Urothelium cell line (cell line): ENCODE measurements at regions not wholly inside any gene's neighbourhood (a gene's known extent, or its start where the extent isn't known, plus 50 kb on each side); places are given as distances from the start of the nearest gene placed in this dataset.

ENCODE experiments used
- DNase-seq: peaks from one replicate; pipeline ENCODE4 v3.0.0; 2011; ENCODE audit warnings: low spot score, mixed read lengths
- FAIRE-seq: peaks from 2 replicates; lab custom pipeline; 2011; peaks lifted over from hg19 to GRCh38; lab: Jason Lieb, UNC

DNA sequence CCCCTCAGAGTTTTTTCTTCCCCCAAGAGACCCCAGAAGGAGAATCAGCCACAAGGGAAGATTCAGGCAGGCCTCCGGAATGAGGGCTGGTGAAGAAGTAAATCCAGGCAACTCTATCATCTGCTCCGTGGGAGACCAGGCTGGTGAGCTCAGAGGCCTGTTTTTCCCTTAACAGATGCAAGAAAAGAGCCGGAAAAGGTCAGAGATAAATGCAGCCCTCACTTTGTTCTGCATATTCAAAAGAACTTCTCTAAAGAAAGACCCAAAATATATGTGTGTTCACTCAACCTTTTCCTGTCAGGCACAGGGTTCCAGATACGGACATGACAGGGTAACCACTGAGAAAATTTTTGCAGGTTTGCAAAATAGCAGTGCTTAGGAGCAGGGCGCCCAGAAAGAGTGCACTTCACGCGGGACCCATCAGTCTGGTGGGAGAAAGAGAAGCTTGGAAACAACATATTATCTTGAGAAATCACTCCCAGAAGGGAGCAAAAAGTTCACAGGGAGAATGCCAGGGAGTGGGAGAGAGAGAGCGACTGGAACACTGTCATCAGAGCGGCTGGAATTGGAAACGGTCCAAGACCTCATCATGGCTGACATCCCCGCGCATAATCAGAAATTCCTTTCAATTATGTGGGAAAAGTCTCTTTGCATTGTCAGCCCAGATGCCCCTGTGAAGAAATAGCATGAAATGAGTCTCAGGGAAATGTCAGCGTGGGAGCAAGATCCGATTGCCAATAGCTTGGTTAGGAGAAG, 244.8 kb upstream of the SLC14A2 start:
- FAIRE-seq (no peak), DNase-seq (no peak)

DNA sequence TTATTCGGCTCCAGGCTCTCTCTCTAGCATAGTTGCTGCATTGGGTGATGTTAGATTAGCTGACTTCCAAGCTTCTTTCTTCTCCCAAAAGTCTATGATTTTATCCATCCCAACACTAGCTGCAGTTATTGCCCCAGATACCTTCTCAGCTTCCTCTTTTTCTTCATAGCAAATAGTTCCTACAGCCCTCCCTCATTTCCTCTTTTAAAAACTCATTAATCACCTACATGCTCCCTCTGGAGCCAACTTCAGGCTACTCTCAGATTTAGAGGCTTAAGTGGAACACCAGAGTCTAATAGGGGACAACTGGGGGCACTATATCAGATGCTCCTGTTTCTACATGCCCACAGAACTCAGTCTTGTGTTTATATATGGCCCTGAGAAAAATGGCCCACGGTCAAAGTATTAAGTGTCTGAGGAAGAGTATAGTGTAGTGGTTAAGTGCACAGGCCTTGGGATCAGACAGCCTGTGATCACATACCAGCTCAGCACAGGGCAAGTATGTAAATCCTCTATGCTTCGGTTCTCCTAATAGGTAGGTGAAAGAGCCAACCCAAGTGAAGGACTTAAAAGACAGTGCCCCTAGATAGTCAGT, 241.9 kb upstream of the SLC14A2 start:
- no peak for FAIRE-seq
- no peak for DNase-seq

DNA sequence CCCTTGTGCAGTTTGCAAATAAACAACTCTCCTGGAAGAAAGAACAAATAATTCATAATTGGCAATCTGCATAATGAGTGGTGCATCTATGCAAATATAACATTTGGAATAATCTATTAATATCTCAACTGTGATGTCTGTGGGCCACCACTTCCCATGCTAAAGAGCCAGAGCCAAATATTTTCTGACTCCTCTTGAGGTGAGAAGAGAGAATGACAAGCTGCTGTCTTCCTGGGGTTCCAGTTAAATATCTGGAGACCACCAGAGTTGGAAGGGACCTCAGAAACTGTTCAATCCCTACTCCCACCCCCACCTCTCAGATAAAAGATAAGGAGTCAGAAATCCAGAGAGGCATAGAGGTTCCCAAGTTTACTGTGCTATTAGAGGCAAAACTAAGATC, 241.0 kb upstream of the SLC14A2 start:
- FAIRE-seq (no peak), DNase-seq (no peak)

DNA sequence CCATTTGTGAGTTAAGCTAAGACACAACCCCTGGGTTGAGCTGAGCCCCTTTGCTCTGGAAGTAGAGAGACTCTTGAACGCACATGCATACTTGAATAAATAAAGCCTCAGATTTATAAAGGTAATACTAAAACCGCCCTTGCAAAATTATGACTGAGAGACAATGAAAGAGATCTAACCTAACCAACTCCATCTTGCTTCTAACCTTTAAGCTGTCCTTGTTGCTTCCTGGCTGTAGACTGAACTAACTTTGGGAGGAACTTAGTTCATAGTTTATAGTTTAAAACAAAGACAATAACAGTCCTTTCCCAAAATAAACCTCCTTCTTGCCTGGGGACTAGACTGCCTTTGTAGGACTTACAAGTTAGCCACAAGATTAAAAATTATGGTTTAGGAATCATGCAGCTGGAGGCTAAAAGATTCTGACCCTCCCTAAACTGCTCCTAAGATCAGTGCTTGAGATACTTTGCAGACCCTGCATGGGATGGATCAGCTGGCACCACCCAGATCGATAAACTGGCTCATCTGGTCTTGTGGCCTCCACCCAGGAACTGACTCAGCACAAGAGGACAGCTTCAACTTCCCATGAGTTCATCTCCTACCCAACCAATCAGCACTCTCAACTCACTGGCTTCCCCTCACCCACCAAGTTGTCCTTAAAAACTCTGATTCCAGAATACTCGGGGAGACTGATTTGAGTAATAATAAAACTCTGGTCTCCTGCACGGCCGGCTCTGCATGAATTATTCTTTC, 240.2 kb upstream of the SLC14A2 start:
- FAIRE-seq, result no peak

DNA sequence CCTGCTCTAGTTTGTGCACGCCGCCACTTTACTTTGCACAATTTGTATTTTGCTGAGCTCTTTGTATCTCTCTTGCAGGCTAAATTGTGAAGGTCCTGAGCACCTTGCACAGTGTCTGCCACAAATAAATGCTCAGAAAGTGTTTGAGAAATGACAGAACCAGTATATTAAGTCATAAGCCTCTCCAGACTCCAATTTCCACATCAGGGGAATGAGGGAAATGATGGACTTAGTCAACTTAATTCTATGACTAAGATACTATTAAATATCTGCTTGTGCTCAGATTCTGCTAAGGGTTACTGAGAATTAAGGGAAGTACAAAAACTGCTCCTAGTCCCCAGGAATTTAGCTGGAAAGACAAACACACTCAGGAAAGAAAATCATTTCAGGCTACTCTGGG, 239.1 kb upstream of the SLC14A2 start:
- DNase-seq (no peak), FAIRE-seq (no peak)

More for the DNA sequence above, 240.2 kb upstream of the SLC14A2 start:
- DNase-seq, result no peak

DNA sequence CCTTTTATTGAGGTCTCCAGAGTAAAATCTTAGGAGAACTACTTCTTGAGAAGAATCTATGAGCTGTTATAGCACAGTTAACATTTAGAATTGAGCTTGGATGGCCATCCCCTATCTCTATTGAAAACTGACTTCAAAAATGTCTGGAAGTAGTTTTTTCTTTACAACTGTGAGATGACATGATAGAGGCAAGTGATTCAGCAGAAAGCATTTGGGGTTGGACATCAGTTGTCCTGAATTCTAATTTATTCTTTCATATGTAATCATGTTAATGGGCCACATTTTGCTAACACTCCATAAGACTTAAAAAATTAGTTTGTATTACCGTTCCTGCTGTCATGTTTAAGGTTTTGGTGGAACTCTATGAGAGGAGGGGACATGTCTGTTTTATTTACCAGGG, 237.0 kb upstream of the SLC14A2 start:
- no peak for DNase-seq
- FAIRE-seq, result no peak

- no peak for DNase-seq
- FAIRE-seq, result no peak
Observed at GRCh38 chr18:45378933-45379332, 236.3 kb upstream of the SLC14A2 start.

- DNase-seq (no peak), FAIRE-seq (no peak)
Observed at GRCh38 chr18:45379903-45380302, 235.4 kb upstream of the SLC14A2 start.

DNA sequence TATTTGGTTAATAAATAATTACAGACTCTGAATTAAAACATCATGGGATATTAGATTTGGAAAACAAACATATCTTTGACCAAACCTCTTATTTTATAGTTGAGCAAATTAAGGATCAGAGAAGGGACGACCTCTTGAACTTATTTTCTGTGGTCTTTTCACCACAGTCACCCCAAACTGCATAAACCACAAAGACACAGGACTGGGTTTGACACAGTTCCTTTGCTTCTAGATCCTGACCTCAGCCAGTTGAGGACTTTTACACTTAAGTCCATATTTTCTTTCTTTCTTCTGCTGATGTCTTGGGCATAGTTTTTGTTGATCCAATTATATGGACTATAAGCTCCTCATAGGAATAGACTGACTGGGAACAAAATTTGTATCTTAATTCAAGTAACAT, 234.0 kb upstream of the SLC14A2 start:
- no peak for DNase-seq
- FAIRE-seq, result no peak

DNA sequence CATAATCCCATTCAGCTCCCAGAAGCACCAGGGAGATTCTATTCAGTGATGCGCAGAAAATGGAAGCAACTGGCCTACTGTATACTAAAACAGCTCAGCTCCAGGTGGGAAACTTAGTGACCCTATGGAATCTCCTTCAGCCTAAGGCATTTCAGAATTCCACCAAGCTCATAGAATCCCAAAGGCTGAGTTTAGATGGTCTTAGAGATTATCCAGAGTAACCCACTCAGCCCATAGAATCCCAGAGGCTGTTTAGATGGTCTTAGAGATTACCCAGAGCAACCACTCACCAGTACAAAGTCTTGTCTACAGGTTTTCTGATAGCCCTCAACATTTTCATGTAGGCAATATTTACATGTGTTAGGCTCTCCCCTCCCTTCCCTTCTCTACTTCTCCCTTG, 232.0 kb upstream of the SLC14A2 start:
- no peak for FAIRE-seq

GRCh38 chr18:45384137-45384961, 230.9 kb upstream of the SLC14A2 start:
- peak; percentile 54 for DNase-seq
- no peak for FAIRE-seq

More for the DNA sequence above, 232.0 kb upstream of the SLC14A2 start:
- no peak for DNase-seq

DNA sequence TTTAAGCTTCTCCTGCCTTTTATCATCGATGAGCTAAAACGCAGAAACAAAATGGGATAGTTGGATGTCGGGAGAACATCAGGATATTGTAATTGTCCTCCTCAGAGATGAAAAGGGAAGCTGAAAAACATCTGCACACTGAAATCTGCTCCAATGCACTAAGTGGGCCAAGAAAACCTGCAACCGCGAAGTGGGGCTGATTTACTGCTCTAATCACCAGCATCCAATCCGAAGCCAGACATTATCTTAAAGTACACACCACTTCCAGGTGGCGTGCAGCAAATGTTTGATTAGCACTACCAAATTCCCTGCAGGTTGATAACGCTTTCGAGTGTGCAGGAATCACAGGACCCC, 230.3 kb upstream of the SLC14A2 start:
- no peak for FAIRE-seq

GRCh38 chr18:45386041-45386655, 229.1 kb upstream of the SLC14A2 start:
- FAIRE-seq, result no peak
- DNase-seq, result peak; percentile 26

More for the DNA sequence above, 230.3 kb upstream of the SLC14A2 start:
- DNase-seq, result no peak

DNA sequence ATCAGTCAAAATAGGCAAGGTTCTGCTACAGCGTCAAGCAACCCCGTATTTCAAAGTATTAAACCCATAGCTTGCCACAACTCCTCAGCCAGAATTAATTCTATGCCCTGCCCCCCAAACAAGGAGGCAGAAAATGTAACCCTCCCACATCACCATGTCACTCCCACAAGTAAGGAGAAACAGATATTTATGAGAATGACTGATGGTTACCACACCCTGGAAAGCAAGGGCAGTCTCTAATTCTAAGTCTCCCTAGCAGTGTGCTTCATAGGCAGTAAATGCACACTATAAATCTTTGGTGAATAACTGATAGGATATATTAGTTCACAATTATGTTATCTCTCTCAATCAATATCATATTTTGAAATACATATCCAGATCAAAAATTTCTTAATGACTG, 228.0 kb upstream of the SLC14A2 start:
- no peak for FAIRE-seq
- no peak for DNase-seq

DNA sequence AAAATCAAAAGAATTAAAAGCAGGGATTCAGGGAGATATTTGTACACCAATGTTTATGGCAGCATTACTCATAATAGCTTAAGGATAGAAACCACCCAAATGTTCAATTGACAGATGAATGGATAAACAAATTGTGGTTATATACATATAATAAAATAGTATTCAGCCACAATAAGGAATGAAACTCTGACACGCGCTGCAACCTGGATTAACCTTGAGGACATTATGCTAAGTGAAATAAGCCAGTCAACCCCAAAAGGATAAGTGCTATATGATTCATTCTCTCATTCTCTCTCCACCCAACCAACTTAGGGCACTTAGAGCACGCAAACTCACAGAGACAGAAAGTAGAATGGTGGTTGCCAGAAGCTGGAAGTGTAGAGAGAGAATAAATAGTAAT, 216.8 kb upstream of the SLC14A2 start:
- no peak for DNase-seq
- FAIRE-seq, result no peak

DNA sequence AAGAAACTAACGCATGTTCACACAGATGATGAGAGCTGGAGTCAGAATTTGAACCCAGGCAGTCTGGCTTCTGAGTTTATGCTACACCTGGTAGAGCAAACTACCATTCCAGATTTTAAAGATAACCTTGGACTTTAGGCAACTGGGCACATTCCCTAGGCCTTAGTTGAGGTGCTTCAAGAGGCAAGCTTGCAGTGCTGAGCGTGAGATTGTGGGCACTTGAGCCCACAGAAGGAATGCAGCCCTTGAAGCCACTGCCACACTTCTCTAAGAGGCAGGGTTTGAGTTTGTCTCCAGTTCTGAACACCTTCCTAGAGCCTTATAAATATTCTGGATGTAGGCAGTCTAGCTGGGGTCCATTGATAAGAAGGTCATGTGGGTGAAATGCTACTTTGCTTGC, 216.1 kb upstream of the SLC14A2 start:
- FAIRE-seq, result no peak
- DNase-seq, result no peak

DNA sequence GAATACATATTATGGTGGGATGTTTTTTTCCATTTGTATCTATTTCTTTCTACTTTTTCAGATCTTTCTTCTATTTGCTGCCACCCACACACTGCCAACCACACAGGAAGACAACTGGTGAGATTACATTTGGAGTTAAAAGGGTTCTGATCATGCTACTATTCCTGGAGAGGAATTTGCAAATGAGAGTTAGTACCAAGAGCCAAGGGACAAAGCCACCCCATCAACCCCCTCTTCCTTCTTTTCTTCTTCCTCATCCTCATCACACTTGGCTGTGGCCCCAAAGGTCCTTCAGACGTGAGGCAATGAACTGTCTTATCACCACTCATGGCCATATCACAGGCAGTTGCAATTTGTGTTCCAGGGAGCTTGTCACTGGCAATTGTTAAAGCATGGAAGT, 215.6 kb upstream of the SLC14A2 start:
- FAIRE-seq, result no peak
- DNase-seq, result no peak

DNA sequence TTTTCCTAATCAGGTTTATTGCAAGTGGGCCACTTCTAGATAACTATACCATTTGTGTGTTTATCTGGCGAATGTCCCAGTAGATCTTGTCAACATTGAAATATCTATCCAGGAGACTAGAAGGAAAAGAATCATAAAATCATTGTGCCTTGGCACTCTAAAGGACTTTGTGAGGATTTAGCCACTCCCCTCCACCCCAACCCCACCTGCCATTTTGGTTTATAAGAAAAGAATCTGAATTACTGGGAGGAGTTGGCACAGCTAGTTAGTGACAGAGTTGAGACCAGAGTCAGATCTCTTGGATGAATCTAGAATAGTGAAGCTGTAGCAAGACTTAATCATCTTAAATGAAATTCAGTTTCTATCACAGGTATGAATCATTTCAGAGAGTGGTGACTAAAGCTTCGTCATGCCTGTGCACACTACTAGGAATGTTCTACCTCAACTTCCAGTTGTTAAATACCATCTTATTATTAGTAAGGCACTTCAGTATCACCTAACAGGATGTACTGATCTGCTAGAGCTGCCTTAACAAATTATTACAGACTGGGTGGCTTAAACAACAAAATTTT, 212.7 kb upstream of the SLC14A2 start:
- no peak for FAIRE-seq

GRCh38 chr18:45403341-45404049, 211.8 kb upstream of the SLC14A2 start:
- FAIRE-seq, result no peak
- DNase-seq, result no peak

More for the DNA sequence above, 212.7 kb upstream of the SLC14A2 start:
- DNase-seq, result peak; percentile 12

GRCh38 chr18:45408218-45408617, 207.1 kb upstream of the SLC14A2 start:
- no peak for DNase-seq
- no peak for FAIRE-seq
